Adrenal gland (tissue), 9 donors: ENCODE measurements at regions not wholly inside any gene's neighbourhood (a gene's known extent, or its start where the extent isn't known, plus 50 kb on each side); places are given as distances from the start of the nearest gene placed in this dataset.

Experiments
- DNase-seq, 7 donors: peaks; one replicate each; pipeline ENCODE4 v3.0.0-alpha.2; 2019 to 2020
- H3K27ac ChIP-seq, 5 donors: fragments of 200-600 bp; sonication (generic) in 4 of 5; 1 replicate in 3 of 5; 2 replicates in 2 of 5; pipeline versions ENCODE4 v1.5.1 to v1.8.0; 2016 to 2020; ENCODE audit warnings: mild to moderate bottlenecking in 1 of 5
- H3K27me3 ChIP-seq: fragments of 200-600 bp; 2 replicates; pipeline ENCODE4 v1.8.0; 2021
- H3K36me3 ChIP-seq, 2 donors: fragments of 200-600 bp; replicated peaks in 1 of 2; 1 replicate in 1 of 2; 2 replicates in 1 of 2; pipeline versions ENCODE4 v1.5.1 to v1.8.0; 2018 to 2022
- H3K4me1 ChIP-seq, 2 donors: fragments of 200-600 bp; replicated peaks in 1 of 2; 1 replicate in 1 of 2; 2 replicates in 1 of 2; pipeline versions ENCODE4 v1.5.1 to v1.8.0; 2018 to 2021
- H3K4me3 ChIP-seq, 4 donors: fragments of 200-600 bp; sonication (generic) in 3 of 4; one replicate each; pipeline ENCODE4 v1.5.1; 2016 to 2018
- H3K9me3 ChIP-seq, 3 donors: fragments of 200-600 bp; sonication (generic) in 1 of 3; replicated peaks in 1 of 3; 1 replicate in 2 of 3; 2 replicates in 1 of 3; pipeline versions ENCODE4 v1.5.1 to v1.8.0; 2016 to 2021
- POLR2A ChIP-seq, 2 donors: fragments of 450-650 bp; IDR thresholded peaks; one replicate each; pipeline ENCODE4 v1.6.1; 2017; ENCODE audit warnings: antibody characterized with exemption in 2 of 2, mild to moderate bottlenecking in 2 of 2, moderate library complexity in 1 of 2
- WGBS, 4 donors: extraction: QIAGEN DNeasy Blood & Tissue Kit in 2 of 4; methylation state at CpG; one replicate each; pipeline versions ENCODE4 v1.1.5 to v1.1.7; 2013 to 2017; 5-methylcytosine and 5-hydroxymethylcytosine counted together
- intact Hi-C, 2 donors: fragments of 100-400 bp; cut with DNase I; formaldehyde crosslinking; loops; one replicate each; pipeline versions ENCODE4 v1.14.1 to v1.15.0; 2022 to 2023
- TF ChIP-seq, protein P1 (sequence below), 6 experiments: fragments of 450-650 bp in 4 of 6; fragments of 200-600 bp in 2 of 6; sonication (generic) in 1 of 6; IDR thresholded peaks; 1 replicate in 5 of 6; 2 replicates in 1 of 6; pipeline versions ENCODE4 v1.5.1 to v1.8.0; 2016 to 2021; ENCODE audit warnings: antibody characterized with exemption in 6 of 6, mild to moderate bottlenecking in 2 of 6, moderate library complexity in 1 of 6
- donor health status: healthy with polysubstance abuse.
- donor health status: Bipolar disorder and iron deficiency.
- donor health status: DM: yes; HTN: yes; CAD: no.
- donor health status: DM: no; HTN: no; CAD: no.
- donor health status: DM: no; HTN: no; CAD: no.

DNA sequence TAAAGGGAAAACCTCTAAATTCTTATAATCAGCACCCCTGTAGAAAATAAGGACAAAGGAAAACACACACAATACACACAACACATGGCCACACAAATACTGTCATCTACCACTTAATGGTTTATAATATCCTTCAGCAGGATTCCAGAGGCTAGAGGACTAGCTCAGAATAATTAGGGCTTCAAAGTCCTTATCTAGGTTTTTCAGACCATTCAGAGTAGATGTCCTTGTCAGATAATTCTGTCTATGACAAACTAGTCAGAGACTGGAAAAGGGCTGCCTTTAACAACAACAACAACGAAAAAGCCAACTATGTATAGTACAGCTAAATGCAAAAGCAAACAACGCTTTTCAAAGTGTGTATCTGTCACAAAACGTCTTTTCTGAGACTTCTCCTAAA lies 456.5 kb upstream of the CNTN5 start:
- no peaks in the 10 kb centered on the region for H3K9me3 ChIP-seq
- H3K36me3 ChIP-seq = no peaks in the 10 kb centered on the region
- no peak for TF ChIP-seq POLR2A (IDR thresholded peaks at IDR 0.05)
- TF ChIP-seq, protein P1, sequence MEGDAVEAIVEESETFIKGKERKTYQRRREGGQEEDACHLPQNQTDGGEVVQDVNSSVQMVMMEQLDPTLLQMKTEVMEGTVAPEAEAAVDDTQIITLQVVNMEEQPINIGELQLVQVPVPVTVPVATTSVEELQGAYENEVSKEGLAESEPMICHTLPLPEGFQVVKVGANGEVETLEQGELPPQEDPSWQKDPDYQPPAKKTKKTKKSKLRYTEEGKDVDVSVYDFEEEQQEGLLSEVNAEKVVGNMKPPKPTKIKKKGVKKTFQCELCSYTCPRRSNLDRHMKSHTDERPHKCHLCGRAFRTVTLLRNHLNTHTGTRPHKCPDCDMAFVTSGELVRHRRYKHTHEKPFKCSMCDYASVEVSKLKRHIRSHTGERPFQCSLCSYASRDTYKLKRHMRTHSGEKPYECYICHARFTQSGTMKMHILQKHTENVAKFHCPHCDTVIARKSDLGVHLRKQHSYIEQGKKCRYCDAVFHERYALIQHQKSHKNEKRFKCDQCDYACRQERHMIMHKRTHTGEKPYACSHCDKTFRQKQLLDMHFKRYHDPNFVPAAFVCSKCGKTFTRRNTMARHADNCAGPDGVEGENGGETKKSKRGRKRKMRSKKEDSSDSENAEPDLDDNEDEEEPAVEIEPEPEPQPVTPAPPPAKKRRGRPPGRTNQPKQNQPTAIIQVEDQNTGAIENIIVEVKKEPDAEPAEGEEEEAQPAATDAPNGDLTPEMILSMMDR (IDR thresholded peaks at IDR 0.05) = no peak
- no peak for DNase-seq
- no peak overlapping the region for H3K4me3 ChIP-seq
- no peaks in the 10 kb centered on the region for H3K27me3 ChIP-seq
- H3K27ac ChIP-seq = no peak overlapping the region
- 27 to 46% (median 33%) methylated on average over 3 of the region's 3 CpGs for whole genome bisulfite sequencing, 4 donors
- no peaks in the 10 kb centered on the region for H3K4me1 ChIP-seq
- intact Hi-C loops = no loop called here

DNA sequence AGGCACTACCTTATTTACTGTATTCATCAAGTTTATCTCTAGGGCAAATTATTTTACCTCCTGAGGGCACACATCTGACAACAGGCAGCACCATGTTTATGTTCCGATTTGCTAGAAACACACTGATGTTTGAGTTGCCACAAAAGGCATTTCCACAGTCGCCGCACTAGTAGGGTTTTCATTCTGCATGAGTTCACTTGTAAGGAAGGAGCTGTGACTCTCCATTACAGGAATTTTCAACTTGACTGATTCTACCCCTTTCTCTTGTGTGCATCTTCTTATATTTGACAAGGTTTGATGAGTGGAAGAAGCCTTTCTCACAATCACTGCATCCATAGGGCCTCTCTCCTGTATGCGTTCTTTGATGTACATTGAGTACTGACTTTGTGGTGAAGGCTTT lies 455.9 kb upstream of the CNTN5 start:
- H3K36me3 ChIP-seq = no peaks in the 10 kb centered on the region
- WGBS, 4 donors = 86 to 93% (median 87%) methylated on average over 4 of the region's 4 CpGs
- intact Hi-C loops = no loop called here
- no peak for DNase-seq
- TF ChIP-seq, protein P1 (IDR thresholded peaks at IDR 0.05) = no peak
- no peak for TF ChIP-seq POLR2A (IDR thresholded peaks at IDR 0.05)
- H3K9me3 ChIP-seq = no peaks in the 10 kb centered on the region
- H3K27ac ChIP-seq = no peak overlapping the region
- no peaks in the 10 kb centered on the region for H3K27me3 ChIP-seq
- no peaks in the 10 kb centered on the region for H3K4me1 ChIP-seq
- H3K4me3 ChIP-seq = no peak overlapping the region

DNA sequence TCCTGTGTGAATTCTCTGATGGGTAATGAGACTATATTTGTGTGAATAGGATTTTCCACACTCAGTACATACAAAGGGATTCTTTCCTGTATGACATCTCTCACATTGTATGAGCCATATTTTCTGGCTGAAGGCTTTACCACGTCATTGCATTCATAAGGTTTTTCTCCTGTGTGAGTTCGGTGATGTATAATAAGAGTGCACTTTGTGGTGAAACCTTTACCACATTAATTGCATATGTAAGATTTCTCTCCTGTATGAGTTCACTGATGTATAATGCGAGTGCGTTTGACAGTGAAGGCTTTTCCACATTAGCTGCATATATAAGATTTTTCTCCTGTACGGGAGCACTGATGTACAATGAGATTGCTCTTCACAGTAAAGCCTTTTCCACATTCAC lies 455.4 kb upstream of the CNTN5 start:
- no peaks in the 10 kb centered on the region for H3K27me3 ChIP-seq
- no peak for DNase-seq
- TF ChIP-seq, protein P1 (IDR thresholded peaks at IDR 0.05) = no peak
- no peak for TF ChIP-seq POLR2A (IDR thresholded peaks at IDR 0.05)
- no peaks in the 10 kb centered on the region for H3K9me3 ChIP-seq
- 67 to 72% (median 70%) methylated on average over 5 of the region's 5 CpGs for WGBS, 4 donors
- no peak overlapping the region for H3K4me3 ChIP-seq
- no peaks in the 10 kb centered on the region for H3K36me3 ChIP-seq
- H3K4me1 ChIP-seq = no peaks in the 10 kb centered on the region
- intact Hi-C loops = no loop called here
- H3K27ac ChIP-seq = no peak overlapping the region

DNA sequence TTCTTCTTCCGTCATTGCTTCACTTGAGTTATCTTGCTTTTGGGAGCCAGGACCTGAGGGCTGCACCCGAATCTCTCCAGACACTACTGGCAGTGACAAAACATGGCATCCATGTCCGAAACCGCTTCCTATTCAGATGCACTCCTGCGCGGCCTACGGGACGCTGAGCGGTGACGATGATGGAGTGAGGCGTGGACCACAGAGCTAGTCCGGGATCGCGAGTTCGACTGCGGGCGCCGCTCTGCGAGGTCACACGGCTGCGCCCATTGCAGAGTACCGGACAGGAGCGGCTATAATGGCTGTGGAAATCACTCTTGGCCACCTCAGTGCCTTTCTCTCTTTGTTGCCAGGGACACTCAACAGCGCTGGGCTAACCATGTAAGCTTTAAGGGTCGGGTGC lies 453.8 kb upstream of the CNTN5 start:
- Histone ChIP-seq H3K4me1 (no peaks in the 10 kb centered on the region), H3K4me3 (no peak overlapping the region), H3K9me3 (no peaks in the 10 kb centered on the region), H3K27ac (no peak overlapping the region), H3K36me3 (no peaks in the 10 kb centered on the region), H3K27me3 (no peaks in the 10 kb centered on the region)
- DNase-seq = no peak
- intact Hi-C loops = no loop called here
- TF ChIP-seq, protein P1 (IDR thresholded peaks at IDR 0.05) = no peak
- no peak for TF ChIP-seq POLR2A (IDR thresholded peaks at IDR 0.05)
- WGBS, 4 donors = 90 to 95% (median 94%) methylated on average over 22 to 25 of the region's 25 CpGs
